NCI-H1417 (cell line): ENCODE measurements at regions not wholly inside any gene's neighbourhood (a gene's known extent, or its start where the extent isn't known, plus 50 kb on each side); places are given as distances from the start of the nearest gene placed in this dataset.
A peak's percentile ranks its signal among the peaks of the same experiment; 100 is the strongest.
"Not testable (repeated sequence)": the region's sequence is repeated elsewhere in the genome, so short reads cannot be mapped to it uniquely, and the experiment has no call there.

Experiments
- DNase-seq, 3 experiments: peaks; one replicate each; lab custom pipeline; 2025; lab: John Stamatoyannopoulos, UW

DNA sequence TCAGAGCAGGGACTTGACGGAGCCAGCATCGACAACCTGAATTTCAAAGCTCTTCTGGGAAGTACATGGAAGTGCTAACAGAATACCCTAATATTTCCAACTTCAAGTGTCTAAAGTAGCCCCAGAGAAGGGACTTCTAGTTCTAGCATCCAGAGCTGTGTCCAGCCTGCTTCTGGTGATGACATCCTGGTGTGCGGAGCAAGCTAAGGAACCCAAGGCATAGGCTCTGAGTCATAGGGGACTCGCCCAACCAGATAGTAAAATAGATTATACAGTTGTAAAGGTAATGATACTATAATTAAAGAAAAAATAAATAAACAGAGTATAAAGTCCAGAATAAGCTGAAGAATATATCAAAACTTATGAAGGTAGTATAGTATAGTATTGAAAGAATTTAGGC, 108.1 kb upstream of the SERPINE2 start:
- DNase-seq = no peak

DNA sequence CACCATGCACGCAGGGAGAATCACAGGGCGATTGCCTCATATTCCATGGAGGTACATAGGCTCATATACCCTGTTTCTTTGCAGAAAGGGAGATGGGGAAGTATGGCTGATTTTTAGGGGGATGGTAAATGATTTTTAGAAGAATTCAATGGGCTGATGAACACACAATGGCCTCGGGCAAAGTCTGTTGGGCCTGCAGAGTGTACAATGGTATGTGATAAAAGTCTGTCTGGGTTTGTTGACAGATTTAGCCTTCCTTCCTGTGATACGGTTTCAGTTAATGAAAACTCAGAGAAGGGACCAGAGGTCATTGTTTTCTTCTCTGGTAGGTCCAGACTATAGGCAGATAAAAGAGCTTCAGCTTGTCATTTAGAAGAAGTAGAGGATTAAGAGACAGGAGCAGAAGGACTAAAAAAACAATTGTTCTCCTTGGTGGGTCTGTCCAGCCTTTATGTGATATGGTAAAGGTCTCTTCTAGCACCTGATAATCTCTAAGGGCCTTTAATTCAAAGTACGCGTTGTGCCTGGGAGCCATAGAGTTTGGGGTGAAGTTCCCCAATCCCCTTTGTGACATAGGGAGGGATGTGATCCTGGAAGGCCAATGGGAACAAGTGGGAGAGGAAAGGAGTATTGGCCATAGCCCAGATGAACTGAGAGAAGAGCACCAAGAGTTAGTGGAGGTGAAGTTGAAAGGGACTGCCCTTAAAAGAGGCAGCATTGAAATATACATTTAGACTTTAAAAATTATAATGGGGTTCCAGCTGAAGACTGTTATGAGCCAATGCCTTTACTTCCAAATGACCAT, 107.5 kb upstream of the SERPINE2 start:
- DNase-seq = no peak

DNA sequence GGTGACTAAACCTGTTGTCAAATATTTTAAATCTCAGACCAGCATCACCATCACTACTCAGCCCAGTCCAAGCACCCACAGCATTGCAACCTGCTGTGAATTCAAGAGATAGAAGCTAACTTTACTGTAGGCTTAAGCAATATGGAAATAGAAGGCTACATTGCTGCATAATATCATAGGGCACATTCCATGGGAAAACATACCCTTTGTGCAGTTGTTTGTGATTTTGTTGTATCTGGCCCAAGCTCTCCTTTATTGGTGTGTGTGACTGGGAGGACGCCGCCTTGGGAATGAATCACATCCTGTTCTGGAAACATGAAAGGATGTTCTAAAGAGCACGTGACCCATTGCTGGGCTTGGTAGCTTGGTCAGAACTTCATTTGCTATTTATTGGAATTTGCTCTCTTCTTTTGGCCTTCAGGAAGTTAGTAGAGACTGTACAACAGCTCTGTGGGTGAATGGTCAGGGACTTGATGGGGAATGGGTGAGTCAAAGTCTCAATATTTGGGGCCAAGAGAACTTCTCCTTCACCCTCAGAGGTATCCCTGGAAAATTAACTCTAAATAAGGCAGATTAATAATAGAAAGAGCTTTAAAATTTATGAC, 106.8 kb upstream of the SERPINE2 start:
- no peak for DNase-seq

DNA sequence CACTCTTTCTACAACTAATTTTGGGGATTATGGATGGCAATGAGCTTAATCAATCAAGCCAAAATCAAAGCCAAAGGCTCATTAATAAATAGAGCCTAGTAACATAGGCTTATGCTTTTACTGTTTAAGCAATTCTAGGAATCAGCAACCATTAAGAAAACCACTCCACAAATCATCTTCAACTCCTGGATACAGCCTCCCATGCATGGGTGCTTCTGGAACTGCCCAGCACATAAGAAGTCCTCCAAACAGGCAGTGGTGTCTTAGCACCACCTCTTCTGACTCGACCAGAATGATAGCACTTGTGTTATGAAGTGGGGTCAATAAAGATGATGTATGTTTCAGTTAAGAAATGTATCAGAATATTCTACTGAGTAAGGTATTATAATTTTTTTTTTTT, 104.4 kb upstream of the SERPINE2 start:
- DNase-seq = peak in 1 of 3 experiments; percentile 21

DNA sequence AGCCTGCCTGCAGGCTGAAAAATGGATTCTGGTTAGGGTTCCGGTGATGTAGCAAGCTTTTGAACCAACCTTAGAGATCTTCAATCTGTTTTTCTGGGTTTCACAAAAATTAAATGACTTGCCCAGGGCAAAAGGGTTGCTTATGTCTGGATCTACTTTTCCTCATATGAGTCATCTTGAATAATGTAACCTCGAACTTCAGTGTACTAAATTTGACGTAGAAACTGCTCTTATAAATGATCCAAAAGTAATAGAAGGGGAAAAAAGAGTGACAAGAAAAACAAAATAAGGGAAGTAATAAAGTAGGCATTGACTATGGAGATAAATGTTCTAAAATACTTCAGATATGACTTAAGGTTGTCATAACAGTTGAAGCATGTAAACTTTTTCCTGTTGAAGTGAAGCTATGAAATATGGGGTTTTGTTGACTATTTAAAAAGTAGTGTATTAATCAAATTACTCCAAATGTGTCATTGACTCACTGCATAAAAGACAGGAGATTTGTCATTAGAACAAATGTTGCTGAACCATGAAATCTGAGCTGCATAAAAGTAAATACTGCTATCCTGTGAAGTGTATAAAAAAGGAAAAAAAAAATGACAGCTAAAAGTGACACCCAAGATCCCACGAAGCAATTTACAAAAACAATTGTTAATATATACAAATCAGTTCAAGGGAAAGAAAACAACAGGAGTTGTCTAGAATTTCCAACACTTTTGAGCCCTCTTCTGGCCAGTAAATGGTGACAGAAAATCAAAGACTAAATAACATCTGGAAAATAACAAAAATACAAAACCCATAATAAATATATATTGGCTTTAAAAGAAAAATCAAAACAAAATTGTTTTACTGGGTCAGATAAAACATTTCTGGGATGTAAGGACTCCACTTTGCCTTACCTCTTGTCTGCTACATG, 103.6 kb upstream of the SERPINE2 start:
- DNase-seq = no peak

DNA sequence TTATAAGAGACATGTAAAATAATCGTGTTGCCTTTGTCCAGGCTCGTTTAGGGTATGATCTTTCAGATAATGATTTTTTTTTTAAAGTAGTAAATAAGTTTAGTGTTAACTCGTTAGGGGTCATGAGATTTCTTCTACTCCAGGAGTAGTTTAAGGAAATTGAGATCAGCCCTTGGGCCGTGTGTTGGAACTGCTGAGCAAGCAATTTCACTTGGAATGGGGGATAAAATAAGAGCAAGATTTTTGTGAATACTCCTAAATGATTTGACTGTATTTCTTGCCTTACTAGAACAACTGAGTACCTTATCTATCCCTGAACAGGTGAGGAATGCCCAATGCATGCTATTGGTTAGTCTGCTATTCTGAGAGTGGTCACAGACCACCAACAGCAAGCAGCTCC, 102.2 kb upstream of the SERPINE2 start:
- no peak for DNase-seq

DNA sequence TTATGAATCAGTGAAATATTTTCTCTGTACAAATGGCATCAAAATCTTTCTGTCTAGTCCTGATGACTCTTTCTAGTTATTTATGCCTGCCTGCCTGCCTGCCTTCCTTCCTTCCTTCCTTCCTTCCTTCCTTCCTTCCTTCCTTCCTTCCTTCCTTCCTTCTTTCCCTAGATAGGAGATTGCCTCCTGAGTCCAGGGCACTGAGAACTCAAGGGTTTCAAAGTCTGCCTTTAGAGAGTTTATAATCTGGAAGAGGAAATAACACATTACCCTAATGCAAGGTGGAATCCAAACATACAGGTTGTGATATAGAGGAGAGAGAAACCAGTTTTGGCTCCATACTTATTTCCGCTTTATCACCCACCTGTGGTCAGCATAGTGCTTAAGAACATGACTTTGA, 98.1 kb upstream of the SERPINE2 start:
- DNase-seq = no peak

DNA sequence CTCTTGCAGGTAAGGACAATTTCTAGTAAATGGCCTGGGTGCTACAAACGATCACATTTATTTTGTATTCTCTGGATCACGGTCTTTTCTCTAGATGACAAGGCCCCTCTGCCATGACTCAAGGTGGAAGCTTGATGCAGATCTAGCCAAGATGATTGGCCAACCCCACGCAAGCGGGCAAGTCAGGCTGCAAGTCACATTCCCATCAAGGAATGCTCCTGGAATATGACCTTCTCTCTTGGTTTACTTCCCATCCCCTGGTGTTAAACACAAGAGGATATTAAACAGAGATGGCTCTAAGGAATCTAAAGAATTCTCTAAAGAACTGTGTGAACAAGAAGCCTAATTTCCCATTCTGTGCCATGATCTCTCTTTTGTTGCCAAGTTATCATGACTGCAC, 97.3 kb upstream of the SERPINE2 start:
- DNase-seq = no peak

DNA sequence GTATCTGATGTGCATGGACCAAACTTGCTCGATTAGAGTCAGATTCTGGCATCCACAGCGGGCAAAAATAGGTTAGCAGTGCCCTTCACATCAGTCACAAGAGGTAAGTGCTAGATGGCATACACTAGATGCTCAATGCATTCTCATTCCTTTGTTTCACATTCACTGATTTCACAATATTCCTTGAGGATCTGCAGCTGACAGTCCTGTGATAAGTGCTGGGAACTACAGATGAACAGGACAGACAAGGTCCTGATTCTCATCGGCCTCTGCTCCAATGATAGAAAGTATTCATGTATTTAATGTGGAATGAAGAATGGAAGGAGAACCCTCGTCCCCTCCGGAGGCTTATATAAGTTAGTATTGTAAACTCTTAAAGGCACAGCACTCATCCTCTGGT, 96.8 kb upstream of the SERPINE2 start:
- DNase-seq = no peak

DNA sequence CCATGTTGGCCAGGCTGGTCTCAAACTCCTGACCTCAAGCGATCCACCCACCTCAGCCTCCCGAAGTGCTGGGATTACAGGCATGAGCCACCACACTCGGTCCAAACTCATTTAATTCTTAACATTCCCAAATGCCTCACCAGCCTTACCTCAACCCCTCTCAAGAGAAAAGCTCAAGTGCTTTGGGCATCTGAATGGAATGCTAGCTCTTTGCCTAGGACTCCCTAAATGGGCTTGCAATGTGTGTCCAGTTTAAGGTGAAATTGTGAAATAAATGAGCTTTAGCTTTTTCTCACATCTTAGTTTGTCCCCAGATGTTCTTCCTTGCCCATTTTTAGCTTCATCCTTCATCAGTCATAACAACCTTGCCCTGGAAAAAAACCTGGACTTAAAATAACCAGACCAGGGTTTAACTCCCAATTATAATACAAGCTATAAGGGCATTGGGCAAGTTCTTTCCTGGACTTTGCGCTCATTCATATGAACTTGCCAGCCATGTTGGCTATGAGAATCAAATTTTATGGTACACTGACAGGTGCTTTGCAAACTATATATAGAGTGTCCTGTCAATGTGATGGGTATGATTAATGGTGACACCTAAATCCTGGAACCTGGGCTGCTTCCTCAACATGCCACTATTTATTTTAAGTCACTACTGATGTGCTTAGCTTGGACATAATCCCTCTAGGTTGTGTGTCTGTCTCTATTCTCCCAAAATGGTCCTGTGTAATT, 95.1 kb upstream of the SERPINE2 start:
- no peak for DNase-seq

DNA sequence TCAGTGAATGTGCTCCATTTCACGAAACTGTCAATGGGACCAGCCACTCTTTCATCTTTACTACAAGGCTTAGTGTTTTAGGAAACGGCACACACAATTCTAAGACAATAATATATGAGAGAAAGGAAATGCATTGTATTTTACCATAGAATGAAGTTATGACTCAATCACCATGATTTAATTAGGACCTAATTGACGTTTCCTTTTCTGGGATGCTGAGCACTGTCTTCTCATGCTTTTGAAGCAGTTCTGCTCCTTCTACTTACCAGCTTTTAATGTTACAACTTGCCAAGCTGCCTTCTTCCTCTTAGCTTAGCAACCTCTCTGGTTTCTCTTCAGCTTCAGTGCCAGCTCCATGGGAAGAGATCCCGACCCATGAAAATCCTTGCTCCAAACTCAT, 94.3 kb upstream of the SERPINE2 start:
- no peak for DNase-seq

DNA sequence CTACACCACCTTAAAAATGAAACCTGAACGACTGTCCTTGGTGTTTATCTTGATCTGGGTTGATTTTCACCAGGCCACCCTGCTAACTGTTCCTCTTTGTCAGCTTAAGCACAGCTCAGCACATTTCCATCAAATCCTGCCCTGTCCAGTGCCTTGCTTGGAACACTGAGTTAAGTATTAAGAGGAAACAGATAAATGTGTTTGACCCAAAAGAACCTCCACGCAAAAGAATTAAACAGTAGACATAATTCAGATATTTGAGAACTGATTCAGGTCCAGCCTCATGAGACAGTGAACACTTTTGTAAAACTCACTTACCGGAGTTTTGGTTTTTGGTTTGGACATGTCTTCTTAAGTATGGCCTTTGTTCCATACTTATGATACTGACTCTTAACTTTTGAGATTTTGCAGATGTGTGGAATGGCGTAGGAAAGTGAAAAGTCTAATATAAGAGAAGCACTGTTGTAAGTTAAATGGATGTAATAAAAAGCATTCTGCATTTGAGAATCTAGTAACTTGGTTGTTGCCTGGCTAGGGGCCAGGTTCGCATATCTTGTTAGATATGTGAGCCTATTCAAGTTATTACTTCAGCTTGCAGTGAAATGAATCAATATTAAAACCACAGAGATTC, 88.9 kb upstream of the SERPINE2 start:
- no peak for DNase-seq

DNA sequence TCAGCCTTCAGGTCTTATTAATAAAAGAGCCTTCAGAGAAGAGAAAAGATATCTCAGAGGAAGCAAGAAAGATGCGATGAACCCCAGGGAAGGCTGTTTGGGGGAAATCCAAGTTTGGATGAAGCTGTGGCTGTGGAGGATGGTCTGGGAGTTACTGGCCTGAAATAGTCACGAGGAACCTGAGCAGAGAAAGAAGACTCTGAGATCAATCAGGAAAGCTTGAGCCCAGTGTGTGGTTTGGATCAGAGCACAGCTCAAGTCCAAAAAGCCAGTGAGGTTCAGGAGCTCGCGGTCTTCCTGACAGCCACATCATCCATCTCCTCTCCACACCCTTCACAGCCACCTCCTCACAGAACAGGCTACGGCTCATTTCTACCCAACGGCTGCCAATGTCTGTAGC, 87.4 kb upstream of the SERPINE2 start:
- no peak for DNase-seq

DNA sequence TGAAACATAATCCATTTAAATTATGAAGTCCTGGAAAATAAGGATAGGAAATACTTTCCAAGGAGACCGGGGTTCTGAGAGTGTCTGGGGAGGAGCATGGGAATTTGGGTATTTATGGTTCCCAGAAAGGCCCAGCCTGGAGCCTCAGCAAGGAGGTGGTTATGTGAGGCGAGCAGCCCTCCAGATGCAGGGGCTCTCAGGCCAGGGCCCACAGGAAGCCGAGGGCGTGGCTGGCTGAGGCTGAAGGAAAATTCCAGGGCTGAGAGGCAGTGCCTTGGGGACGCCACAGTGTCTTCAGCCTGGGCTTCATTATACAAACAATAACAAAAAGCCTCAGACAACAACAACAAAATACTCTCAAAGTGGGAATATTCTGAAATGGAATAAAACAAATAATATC, 86.9 kb upstream of the SERPINE2 start:
- DNase-seq = no peak

DNA sequence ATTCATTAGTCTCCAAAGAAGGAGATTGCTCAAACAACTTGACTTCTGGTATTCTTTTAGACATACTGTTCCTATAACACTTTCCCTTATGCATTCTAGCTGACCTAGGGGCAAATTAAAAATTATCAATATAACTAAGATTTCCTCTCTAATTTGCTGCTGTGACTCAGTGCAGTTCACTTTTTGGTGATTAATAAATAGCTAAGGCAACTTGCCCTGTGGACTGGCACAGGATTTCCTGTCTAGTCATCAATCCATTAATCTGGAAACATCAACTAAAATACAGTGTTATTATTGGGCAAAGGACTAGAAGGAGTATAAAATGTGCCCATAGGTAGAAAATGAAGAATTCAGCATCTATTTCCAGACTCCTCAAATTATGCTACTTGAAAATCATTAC, 83.5 kb upstream of the SERPINE2 start:
- DNase-seq = no peak

DNA sequence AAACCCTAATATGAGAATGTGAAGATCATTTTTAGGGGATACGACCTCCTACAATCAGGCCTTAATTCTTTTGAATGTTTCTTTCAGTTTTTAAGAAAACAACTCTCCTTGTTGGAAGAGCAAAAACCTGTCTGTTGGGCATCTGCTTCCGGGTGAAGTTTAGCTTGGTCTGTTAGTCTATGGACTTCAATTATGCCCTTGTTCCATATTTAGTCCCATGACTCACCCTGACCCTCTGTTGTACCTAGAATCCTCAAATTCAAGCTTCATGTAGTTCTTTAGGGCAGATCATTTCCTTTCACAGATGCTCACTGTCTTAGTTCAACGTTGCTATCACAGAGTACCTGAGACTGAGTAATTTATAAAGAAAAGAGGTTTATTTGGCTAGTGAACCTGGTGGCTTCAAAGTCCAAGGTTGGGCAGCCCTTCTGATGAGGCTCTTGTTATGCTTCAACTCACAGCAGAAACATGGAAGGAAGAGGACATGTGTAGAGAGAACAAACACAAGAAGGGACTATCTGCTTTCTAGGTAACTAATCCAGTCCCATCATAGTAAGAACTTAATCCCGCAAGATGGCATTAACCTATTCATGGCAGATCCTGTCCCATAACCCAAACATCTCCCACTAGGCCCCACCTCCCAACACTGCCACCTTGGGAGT, 82.5 kb upstream of the SERPINE2 start:
- DNase-seq = no peak

DNA sequence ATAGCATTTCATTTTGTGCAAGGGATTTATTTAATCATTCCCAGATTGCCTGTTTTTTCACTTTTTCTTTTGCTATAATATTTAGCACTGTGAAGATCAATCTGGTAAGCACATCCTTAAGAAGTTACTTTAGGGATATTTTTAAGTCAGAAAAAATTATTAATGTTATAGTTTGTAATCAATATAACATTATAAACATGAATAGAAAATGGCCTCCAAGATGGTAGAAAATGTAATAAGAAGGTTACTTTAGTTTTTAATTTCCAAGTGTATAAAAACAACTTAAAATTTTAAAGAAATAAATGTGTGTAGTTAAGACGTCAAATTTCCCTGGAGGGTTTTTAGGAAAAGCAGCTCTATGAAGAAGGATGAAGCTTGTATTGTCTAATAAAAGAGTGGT, 81.9 kb upstream of the SERPINE2 start:
- DNase-seq = no peak

DNA sequence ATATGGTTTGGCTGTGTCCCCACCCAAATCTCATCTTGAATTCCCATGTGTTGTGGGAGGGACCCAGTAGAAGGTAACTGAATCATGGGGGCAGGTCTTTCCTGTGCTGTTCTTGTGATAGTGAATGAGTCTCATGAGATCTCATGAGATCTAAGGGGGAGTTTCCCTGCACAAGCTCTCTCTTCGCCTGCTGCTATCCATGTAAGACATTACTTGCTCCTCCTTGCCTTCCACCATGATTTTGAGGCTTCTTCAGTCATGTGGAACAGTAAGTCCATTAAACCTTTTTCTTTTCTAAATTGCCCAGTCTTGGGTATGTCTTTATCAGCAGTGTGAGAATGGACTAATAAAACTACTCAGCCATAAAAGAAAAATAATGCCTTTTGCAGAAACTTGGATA, 80.8 kb upstream of the SERPINE2 start:
- not testable (repeated sequence) for DNase-seq

DNA sequence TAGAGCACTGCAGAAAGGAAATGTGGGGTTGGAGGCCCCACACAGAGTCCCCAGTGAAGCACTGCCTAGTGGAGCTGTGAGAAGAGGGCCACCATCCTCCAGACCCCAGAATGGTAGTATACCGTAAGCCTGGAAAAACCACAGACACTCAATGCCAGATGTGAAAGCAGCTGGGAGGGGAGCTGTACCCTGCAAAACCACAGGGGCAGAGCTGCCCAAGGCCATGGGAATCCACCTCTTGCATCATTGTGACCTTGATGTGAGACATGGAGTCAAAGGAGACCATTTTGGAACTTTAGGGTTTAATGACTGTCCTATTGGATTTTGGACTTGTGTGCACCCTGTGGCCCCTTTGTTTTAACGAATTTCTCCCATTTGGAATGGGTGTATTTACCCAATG, 75.3 kb upstream of the SERPINE2 start:
- DNase-seq = no peak

DNA sequence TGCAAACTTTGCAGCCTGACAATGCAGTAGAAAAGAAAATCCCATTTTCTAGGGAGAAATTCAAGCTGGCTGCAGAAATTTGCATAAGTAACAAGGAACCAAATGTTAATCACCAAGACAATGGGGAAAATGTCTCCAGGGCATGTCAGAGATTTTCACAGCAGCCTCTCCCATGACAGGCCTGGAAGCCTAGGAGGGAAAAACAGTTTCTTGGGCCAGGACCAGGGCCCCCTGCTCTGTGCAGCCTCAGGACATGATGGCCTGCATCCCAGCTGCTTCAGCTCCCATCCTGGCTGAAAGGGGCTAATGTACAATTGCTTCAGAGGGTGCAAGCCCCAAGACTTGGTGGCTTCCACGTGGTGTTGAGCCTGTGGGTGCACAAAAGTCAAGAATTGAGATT, 74.8 kb upstream of the SERPINE2 start:
- not testable (repeated sequence) for DNase-seq

DNA sequence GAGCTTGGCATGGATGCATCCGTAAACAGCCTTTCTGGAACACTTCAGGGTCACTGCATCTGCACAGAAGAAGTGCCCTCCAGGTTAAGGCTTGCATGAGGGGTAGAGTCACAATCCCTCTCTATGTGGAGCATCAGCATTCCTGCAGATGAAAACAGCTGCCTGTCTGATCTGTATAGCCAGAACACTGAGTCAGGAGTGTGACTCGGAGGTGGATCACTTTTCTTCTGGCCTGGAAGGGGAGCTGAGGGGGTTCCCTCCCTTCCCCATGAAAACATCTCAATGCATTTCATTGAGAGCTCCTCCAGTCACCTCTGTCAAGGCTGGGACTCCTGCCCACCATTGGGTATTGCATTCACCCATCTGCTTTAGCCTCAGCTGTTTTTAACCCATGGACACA, 72.5 kb upstream of the SERPINE2 start:
- no peak for DNase-seq
